Superior temporal gyrus (tissue), 1 donor: ENCODE measurements at regions not wholly inside any gene's neighbourhood (a gene's known extent, or its start where the extent isn't known, plus 50 kb on each side); places are given as distances from the start of the nearest gene placed in this dataset.
"Not testable (repeated sequence)": the region's sequence is repeated elsewhere in the genome, so short reads cannot be mapped to it uniquely, and the experiment has no call there.

Experiments used
- DNase-seq: peaks from one replicate; pipeline ENCODE4 v3.0.0-alpha.2; 2016; ENCODE audit errors: extremely low spot score

DNA sequence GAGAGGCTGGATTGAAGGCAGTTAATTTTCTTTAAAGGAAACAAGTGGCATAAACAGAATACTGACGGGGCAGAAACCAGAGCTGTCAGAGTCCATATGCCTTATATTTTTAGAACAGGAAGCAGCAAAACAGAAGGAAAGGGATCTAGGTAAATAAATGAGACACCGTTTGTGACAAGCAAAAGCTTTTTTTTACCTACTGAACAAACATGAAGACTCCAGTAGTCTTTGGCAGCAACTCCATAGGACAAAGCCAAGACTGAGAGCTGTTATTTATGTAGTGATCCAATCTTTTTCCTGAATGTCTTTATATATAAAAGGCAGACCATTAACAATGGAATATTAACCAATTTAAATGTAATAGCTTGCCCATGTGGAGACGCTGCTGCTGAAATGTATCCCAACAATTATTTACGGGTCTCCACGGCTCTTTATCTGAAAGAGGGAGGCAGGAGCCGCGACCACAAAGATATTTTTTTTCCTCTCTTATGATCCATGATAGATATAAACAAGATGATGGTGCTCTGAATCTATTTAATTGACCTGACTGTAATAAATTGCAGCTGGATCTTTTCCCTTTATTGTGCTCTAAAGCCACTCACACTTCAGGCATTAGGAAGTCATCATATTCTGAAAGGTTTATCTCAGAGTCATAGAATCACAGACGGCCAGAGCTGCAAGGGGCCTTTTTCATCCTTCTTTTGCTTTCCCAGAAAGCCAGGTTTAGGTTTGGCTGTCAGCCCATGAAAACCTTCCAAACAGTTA lies 687.8 kb downstream of the EFNB2 start:
- no peak for DNase-seq

GRCh38 chr13:105846923-105847322 lies 688.5 kb downstream of the EFNB2 start:
- DNase-seq, result no peak

GRCh38 chr13:105841286-105841685 lies 694.2 kb downstream of the EFNB2 start:
- DNase-seq, result no peak

DNA sequence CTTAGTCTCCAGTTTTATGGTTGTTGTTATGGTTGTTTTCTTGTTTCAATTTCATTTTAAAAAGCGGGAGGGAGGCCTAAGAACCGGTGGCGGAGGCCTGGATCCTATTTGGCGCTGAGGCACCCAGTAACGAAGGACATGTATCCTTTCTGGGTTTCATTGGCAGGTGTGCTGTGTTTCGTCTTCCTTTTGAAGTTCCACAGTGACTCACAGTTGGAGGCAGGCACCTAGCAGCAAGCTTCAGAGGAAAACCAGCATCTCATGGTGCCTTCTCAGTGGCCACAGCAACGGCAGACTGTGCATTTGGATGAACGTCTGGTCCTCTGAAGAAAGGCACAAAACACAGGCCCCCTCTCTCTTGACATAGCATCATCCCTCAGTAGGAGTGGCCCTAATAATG lies 697.2 kb downstream of the EFNB2 start:
- no peak for DNase-seq

DNA sequence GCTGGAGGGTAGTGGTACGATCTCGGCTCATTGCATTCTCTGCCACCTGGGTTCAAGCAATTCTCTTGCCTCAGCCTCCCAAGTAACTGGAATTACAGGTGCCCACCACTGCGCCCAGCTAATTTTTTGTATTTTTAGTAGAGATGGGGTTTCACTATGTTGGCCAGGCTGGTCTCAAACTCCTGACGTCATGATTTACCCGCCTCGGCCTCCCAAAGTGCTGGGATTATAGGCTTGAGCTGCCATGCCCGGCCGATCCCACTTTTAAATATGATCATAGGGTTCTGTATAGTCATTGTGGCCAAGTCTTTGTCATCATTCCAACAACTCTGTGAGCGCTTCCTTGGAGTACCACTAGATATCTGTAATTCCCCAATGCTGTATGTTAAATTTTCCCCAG lies 698.2 kb downstream of the EFNB2 start:
- DNase-seq, result not testable (repeated sequence)

- no peak for DNase-seq
Observed at GRCh38 chr13:105830821-105831220, 704.6 kb downstream of the EFNB2 start.

- no peak for DNase-seq
Observed at GRCh38 chr13:105827111-105827809, 708.2 kb downstream of the EFNB2 start.

DNA sequence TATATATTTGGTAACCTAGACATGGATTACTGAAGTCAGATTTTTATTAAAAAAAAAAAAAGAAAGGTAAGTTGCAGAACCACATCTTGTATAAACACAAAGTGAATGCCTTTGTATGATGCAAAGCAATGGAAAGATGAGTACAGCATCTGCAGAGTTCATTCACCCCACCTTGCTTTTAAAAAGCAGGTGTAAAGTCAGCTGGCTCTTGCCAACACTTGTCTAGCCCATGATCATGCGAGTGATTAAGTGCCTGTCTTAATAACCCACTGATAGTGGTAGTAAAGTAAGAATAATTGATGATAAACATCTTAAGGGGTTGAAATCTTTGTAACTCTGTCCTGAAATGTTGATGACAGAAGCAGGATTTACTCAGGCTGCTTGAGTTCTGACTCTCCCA lies 710.4 kb downstream of the EFNB2 start:
- no peak for DNase-seq

- DNase-seq, result no peak
Observed at GRCh38 chr13:105821337-105821736, 714.1 kb downstream of the EFNB2 start.

DNA sequence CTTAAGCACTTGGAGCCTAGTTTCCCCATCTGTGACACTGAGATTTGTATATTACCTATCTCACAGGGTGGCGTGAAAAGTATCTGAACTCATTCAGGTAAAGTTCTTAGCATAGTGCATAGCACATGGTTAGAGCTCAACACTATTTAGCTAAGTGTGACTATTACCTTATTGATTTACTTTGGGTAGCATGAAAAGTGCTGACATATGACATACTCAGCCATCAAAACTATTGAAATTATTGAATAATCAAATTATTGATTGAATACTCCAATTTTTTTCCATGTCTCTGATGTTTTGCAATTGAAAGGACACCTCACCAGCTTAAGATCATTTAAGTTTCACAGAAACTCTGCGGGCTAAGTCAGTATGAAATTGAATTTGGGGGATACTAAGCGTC lies 715.0 kb downstream of the EFNB2 start:
- DNase-seq, result no peak

GRCh38 chr13:105817498-105817897 lies 718.0 kb downstream of the EFNB2 start:
- DNase-seq, result no peak

DNA sequence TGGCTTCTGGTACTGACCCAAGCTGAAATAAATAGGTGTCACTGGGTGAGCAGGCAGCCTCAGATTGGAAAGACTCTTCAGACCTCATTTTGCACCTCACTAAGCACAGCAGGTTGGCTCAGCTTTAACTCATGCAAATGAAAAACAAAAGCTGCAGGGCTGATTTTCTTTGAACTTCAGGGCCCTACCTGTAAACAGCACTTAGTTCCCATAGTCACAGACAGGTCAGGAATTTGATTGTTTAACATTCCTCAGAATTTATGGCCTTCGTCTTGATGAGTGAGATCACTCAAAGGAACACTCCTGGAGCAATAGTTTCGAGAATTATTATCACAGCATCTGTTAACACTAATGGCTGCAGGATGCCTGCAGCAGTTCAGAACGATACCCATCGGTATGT lies 718.5 kb downstream of the EFNB2 start:
- no peak for DNase-seq

DNA sequence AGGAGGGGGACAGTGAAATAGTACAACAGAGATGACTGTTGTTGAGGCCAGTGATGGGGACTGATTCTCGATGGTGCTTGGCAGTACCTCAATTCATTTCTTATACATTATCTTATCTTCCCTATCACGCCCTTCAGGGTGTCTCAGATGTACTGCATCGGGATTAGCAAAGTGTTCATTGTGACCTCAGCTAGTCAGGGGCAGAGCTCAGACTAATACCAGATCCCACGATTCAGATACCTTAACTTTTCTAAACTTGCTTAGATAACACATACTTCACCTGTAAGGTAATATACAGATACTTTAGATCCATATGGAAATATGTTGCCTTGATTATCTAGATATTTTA lies 720.6 kb downstream of the EFNB2 start:
- no peak for DNase-seq

DNA sequence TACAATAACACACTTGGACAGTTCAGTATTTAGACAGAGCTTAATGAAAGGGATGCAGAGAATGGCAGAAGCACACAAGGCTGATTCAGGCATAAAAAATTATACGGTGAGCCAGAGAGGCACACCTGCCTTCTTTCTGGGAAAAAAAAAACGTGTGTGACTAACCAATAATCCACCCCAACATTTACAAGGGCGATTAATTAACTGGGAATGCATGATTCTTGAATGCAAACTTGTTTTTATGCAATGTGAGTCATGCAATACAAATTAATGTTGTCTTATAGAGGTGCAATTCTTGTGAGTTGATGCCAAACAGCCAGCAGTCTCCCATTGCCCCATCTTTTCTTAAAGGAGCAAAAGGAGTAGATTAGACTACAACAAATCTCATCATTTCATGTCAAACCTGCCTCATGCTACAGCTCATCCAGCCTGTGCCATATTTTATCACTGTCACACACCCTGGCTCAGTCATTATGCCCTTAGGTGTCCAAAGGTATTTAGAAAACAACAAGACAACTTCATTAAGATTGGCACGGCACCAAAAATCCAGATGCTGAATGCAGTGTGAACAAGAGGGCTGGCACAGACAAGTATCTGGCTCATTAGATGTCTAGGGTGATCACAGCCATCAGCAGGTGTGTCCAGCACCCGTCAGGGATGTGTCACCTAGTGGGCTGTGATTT lies 721.1 kb downstream of the EFNB2 start:
- DNase-seq, result no peak

DNA sequence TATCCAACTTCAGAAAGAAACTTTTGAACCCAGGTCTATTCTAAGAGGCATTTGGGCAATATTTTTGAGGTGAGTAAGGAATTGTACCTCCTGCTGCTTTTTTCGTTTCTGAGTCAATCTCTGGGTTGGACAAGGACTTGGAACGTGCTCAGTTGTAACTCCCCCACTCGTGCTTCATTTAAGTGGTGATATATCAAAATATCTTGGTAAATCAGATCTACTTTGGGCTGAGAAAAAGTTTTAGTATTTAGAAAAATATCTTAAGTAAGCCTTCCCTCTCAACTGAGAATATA lies 728.9 kb downstream of the EFNB2 start:
- DNase-seq, result no peak

DNA sequence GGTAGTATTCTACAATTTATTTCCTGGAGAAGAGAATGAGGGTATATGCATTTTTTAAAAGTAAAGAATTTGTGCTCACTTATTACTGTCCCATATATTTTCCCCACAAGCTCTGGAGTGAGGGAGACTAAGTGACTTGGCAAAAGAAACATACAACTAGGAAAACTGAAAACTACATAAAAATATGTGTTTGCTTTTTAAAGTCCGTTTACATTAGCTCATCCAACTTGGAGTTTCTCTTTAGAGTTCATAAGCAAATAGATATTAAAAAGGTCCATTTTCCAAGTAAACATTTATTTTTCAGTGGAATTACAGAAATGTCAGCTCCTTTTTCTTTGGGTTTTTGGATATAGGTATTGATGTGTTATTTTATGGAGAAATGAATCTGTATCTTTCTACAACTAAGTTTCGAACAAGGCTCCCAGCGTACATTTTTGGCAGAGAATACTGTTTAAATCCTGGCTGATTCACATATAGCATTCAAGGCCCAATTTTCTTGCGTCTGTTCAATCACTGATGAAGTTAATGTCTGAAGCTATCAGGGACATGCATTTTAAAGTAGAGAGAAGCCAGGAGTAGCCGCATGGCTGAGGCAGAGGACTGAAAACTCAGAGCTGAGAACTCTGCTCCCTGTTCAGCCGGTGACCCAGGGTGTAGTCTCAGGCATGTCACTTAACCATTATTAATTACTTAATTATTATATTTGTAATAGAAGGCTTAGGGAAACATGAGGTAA lies 729.4 kb downstream of the EFNB2 start:
- DNase-seq, result no peak

- peak; percentile 79 for DNase-seq
Observed at GRCh38 chr13:105804561-105805190, 730.8 kb downstream of the EFNB2 start.

DNA sequence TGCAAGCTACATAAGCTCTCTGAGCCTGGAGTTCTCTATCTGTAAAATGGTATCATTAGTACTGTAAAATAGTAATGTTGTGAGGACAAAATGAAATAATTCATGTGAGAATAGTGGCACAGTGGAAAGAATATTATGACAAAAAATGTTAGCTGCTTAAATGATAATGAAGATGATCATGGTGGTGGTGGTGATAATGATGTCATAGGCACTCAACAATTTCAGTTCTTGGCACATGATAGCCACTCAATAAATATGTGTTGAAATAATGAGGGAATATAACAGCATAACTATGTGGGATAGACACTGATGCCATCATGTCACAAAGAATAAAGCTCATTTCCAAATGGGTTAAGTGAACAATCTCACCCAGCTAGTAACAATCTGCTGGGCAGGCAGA lies 736.3 kb downstream of the EFNB2 start:
- DNase-seq, result no peak

GRCh38 chr13:105798541-105798940 lies 736.9 kb downstream of the EFNB2 start:
- DNase-seq, result no peak

GRCh38 chr13:105796081-105796480 lies 739.4 kb downstream of the EFNB2 start:
- DNase-seq, result no peak

DNA sequence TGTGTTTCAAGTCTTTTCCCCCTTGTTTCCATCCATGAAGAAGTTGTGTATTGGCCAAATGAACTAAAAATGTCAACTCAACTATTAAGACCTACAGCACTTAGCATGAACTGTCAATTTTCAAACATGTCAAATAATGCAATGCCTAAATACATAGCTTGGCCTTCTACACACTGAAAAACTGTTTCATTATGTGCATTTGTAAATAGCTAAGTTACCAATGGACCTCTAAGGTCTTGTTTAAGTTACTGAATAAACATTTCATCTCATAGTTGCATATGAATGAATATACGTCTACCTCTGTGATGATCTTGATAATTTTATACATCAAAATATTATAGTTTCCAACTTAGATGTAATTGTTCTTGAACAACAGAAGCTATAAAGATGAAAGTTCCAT lies 744.5 kb downstream of the EFNB2 start:
- DNase-seq, result no peak

- DNase-seq, result no peak
Observed at GRCh38 chr13:105788530-105788929, 746.9 kb downstream of the EFNB2 start.
